CD4-positive, alpha-beta memory T cell (primary cell): ENCODE measurements at regions not wholly inside any gene's neighbourhood (a gene's known extent, or its start where the extent isn't known, plus 50 kb on each side); places are given as distances from the start of the nearest gene placed in this dataset.
A peak's percentile ranks its signal among the peaks of the same experiment; 100 is the strongest.

Experiments
- CTCF ChIA-PET: fragments of 350-600 bp; sonication (Branson Sonifier 250); formaldehyde crosslinking; loops from one replicate; lab custom pipeline; 2021; ENCODE audit warnings: inconsistent platforms; ENCODE audit not compliant: partially characterized antibody; lab: Charles Lee
- POLR2A ChIA-PET: fragments of 350-600 bp; sonication (Branson Sonifier 250); formaldehyde crosslinking; loops from one replicate; lab custom pipeline; 2021; ENCODE audit not compliant: partially characterized antibody; lab: Charles Lee
- DNase-seq, 5 donors: peaks; one replicate each; pipeline versions ENCODE4 v3.0.0 to v3.0.0-alpha.2; 2020 to 2022; ENCODE audit warnings: mixed read lengths in 1 of 5
- H3K27ac ChIP-seq: one replicate; pipeline ENCODE4 v1.7.0; 2013; ENCODE audit warnings: low read depth, low read length
- H3K27me3 ChIP-seq: 2 replicates; pipeline ENCODE4 v1.7.0; 2013; ENCODE audit warnings: mild to moderate bottlenecking, low read length, moderate library complexity; ENCODE audit not compliant: insufficient read depth
- H3K36me3 ChIP-seq: 2 replicates; pipeline ENCODE4 v1.7.0; 2013; ENCODE audit warnings: mild to moderate bottlenecking, low read length, moderate library complexity; ENCODE audit not compliant: insufficient read depth
- H3K4me1 ChIP-seq: 2 replicates; pipeline ENCODE4 v1.7.0; 2013; ENCODE audit warnings: mild to moderate bottlenecking, low read length, moderate library complexity; ENCODE audit not compliant: insufficient read depth
- H3K4me3 ChIP-seq, 2 donors: one replicate each; pipeline ENCODE4 v1.7.0; 2013; ENCODE audit warnings: low read length in 2 of 2, mild to moderate bottlenecking in 1 of 2
- H3K9me3 ChIP-seq, 2 donors: one replicate each; pipeline ENCODE4 v1.7.0; 2013; ENCODE audit warnings: low read length in 2 of 2, control low read depth in 1 of 2; ENCODE audit not compliant: control insufficient read depth in 1 of 2
- H3K27ac Mint-ChIP-seq, 7 donors: one replicate each; pipeline ENCODE4 v1.8.0; 2020 to 2021; ENCODE audit warnings: mixed read lengths in 7 of 7, mild to moderate bottlenecking in 6 of 7, inconsistent platforms in 3 of 7, moderate library complexity in 3 of 7
- H3K27me3 Mint-ChIP-seq, 2 donors: one replicate each; pipeline ENCODE4 v1.8.0; 2020 to 2021; ENCODE audit warnings: mixed read lengths in 2 of 2
- H3K36me3 Mint-ChIP-seq, 2 donors: one replicate each; pipeline ENCODE4 v1.8.0; 2020 to 2021; ENCODE audit warnings: mixed read lengths in 2 of 2, inconsistent platforms in 1 of 2, mild to moderate bottlenecking in 1 of 2
- H3K4me1 Mint-ChIP-seq, 4 donors: one replicate each; pipeline ENCODE4 v1.8.0; 2020 to 2021; ENCODE audit warnings: mixed read lengths in 4 of 4, mild to moderate bottlenecking in 1 of 4
- H3K4me3 Mint-ChIP-seq, 8 donors: one replicate each; pipeline ENCODE4 v1.8.0; 2020 to 2021; ENCODE audit warnings: mixed read lengths in 8 of 8, mild to moderate bottlenecking in 7 of 8, moderate library complexity in 6 of 8, inconsistent platforms in 3 of 8
- H3K9me3 Mint-ChIP-seq, 8 donors: one replicate each; pipeline ENCODE4 v1.8.0; 2020 to 2021; ENCODE audit warnings: mixed read lengths in 8 of 8, mild to moderate bottlenecking in 5 of 8, inconsistent platforms in 3 of 8, moderate library complexity in 1 of 8
- intact Hi-C: fragments of 100-400 bp; cut with micrococcal nuclease; formaldehyde crosslinking; loops from one replicate; pipeline ENCODE4 v1.15.1; 2023

- Mint-ChIP-seq H3K9me3 (peaks cover 0 to 22% (median 19%) of the 10 kb centered on the region in 8 donors), H3K36me3 (peaks cover 24 to 41% of the 10 kb centered on the region in 2 donors), H3K4me3 (no peak overlapping the region), H3K27ac (no peak overlapping the region), H3K27me3 (no peaks in the 10 kb centered on the region), H3K4me1 (no peaks in the 10 kb centered on the region)
- H3K4me3 ChIP-seq, result no peak overlapping the region
- no peak overlapping the region for H3K27ac ChIP-seq
- H3K4me1 ChIP-seq, result no peaks in the 10 kb centered on the region
- DNase-seq, result no peak
- intact Hi-C loops, result no loop called here
- POLR2A ChIA-PET, result no interaction called here
- H3K9me3 ChIP-seq, result no peaks in the 10 kb centered on the region
- no peaks in the 10 kb centered on the region for H3K36me3 ChIP-seq
- CTCF ChIA-PET, result no interaction called here
- no peaks in the 10 kb centered on the region for H3K27me3 ChIP-seq
Observed at GRCh38 chr13:99782669-99783068, 188.9 kb downstream of the ZIC5 start.

- ChIA-PET CTCF (no interaction called here), POLR2A (no interaction called here)
- Mint-ChIP-seq H3K4me1 (no peaks in the 10 kb centered on the region), H3K36me3 (peaks cover 30 to 52% of the 10 kb centered on the region in 2 donors), H3K9me3 (peaks cover 0 to 18% (median 13%) of the 10 kb centered on the region in 8 donors), H3K27ac (no peak overlapping the region), H3K4me3 (no peak overlapping the region), H3K27me3 (no peaks in the 10 kb centered on the region)
- H3K27me3 ChIP-seq, result no peaks in the 10 kb centered on the region
- no peaks in the 10 kb centered on the region for H3K9me3 ChIP-seq
- intact Hi-C loops, result no loop called here
- H3K27ac ChIP-seq, result no peak overlapping the region
- no peak for DNase-seq
- H3K36me3 ChIP-seq, result no peaks in the 10 kb centered on the region
- H3K4me3 ChIP-seq, result no peak overlapping the region
- no peaks in the 10 kb centered on the region for H3K4me1 ChIP-seq
Observed at GRCh38 chr13:99778500-99778899, 193.1 kb downstream of the ZIC5 start.

- Mint-ChIP-seq H3K4me3 (no peak overlapping the region), H3K4me1 (no peaks in the 10 kb centered on the region), H3K27me3 (no peaks in the 10 kb centered on the region), H3K27ac (peak overlapping the region in 2 of 7 donors; percentile 7 to 29), H3K9me3 (peaks cover 0 to 14% (median 11%) of the 10 kb centered on the region in 8 donors), H3K36me3 (peaks cover 33 to 54% of the 10 kb centered on the region in 2 donors)
- intact Hi-C loops, result no loop called here
- Histone ChIP-seq H3K27ac (no peak overlapping the region), H3K36me3 (no peaks in the 10 kb centered on the region), H3K4me1 (no peaks in the 10 kb centered on the region), H3K4me3 (no peak overlapping the region), H3K9me3 (no peaks in the 10 kb centered on the region), H3K27me3 (no peaks in the 10 kb centered on the region)
- POLR2A ChIA-PET, result no interaction called here
- no peak for DNase-seq
- CTCF ChIA-PET, result interaction anchor here (0.7 kb wide), 1 partner anchor 120 kb away, joined by 4 read pairs; no protein-coding TSS in a partner anchor
Observed at GRCh38 chr13:99777873-99778272, 193.7 kb downstream of the ZIC5 start.

- intact Hi-C loops, result no loop called here
- Histone ChIP-seq H3K4me1 (no peaks in the 10 kb centered on the region), H3K9me3 (no peaks in the 10 kb centered on the region), H3K27ac (no peak overlapping the region), H3K36me3 (no peaks in the 10 kb centered on the region), H3K27me3 (no peaks in the 10 kb centered on the region), H3K4me3 (no peak overlapping the region)
- no peak overlapping the region for H3K4me3 Mint-ChIP-seq
- H3K27me3 Mint-ChIP-seq, result no peaks in the 10 kb centered on the region
- DNase-seq, result no peak
- H3K36me3 Mint-ChIP-seq, result peaks cover 27 to 48% of the 10 kb centered on the region in 2 donors
- CTCF ChIA-PET, result interaction anchor here (1.4 kb wide), 1 partner anchor 12 kb away, joined by 3 read pairs; no protein-coding TSS in a partner anchor
- H3K4me1 Mint-ChIP-seq, result no peaks in the 10 kb centered on the region
- POLR2A ChIA-PET, result no interaction called here
- no peak overlapping the region for H3K27ac Mint-ChIP-seq
- H3K9me3 Mint-ChIP-seq, result peaks cover 0 to 2% (median 0%) of the 10 kb centered on the region in 8 donors
Observed at GRCh38 chr13:99774644-99775043, 196.9 kb downstream of the ZIC5 start.

- no peaks in the 10 kb centered on the region for H3K4me1 ChIP-seq
- Mint-ChIP-seq H3K4me3 (no peak overlapping the region), H3K27me3 (no peaks in the 10 kb centered on the region), H3K4me1 (peaks cover 0 to 2% (median 0%) of the 10 kb centered on the region in 4 donors), H3K27ac (no peak overlapping the region), H3K36me3 (peaks cover 41 to 59% of the 10 kb centered on the region in 2 donors), H3K9me3 (peaks cover 6 to 40% (median 37%) of the 10 kb centered on the region in 8 donors)
- POLR2A ChIA-PET, result no interaction called here
- no peak overlapping the region for H3K4me3 ChIP-seq
- no peak for DNase-seq
- H3K27me3 ChIP-seq, result no peaks in the 10 kb centered on the region
- H3K9me3 ChIP-seq, result peaks cover 0 to 10% of the 10 kb centered on the region in 2 donors
- CTCF ChIA-PET, result no interaction called here
- intact Hi-C loops, result no loop called here
- no peak overlapping the region for H3K27ac ChIP-seq
- no peaks in the 10 kb centered on the region for H3K36me3 ChIP-seq
Observed at GRCh38 chr13:99768986-99769385, 202.6 kb downstream of the ZIC5 start.

GRCh38 chr13:99766641-99767045 is 204.9 kb downstream of the ZIC5 start:
- Mint-ChIP-seq H3K36me3 (peaks cover 48 to 60% of the 10 kb centered on the region in 2 donors), H3K4me3 (no peak overlapping the region), H3K27me3 (no peaks in the 10 kb centered on the region), H3K27ac (no peak overlapping the region), H3K4me1 (peaks cover 0 to 2% (median 0%) of the 10 kb centered on the region in 4 donors), H3K9me3 (peaks cover 11 to 63% (median 57%) of the 10 kb centered on the region in 8 donors)
- H3K27ac ChIP-seq, result no peak overlapping the region
- H3K27me3 ChIP-seq, result no peaks in the 10 kb centered on the region
- POLR2A ChIA-PET, result no interaction called here
- intact Hi-C loops, result no loop called here
- H3K4me1 ChIP-seq, result no peaks in the 10 kb centered on the region
- DNase-seq, result no peak
- H3K4me3 ChIP-seq, result no peak overlapping the region
- peaks cover 0 to 10% of the 10 kb centered on the region in 2 donors for H3K9me3 ChIP-seq
- H3K36me3 ChIP-seq, result no peaks in the 10 kb centered on the region
- CTCF ChIA-PET, result no interaction called here

GRCh38 chr13:99765869-99766268 is 205.7 kb downstream of the ZIC5 start:
- Mint-ChIP-seq H3K4me1 (peaks cover 0 to 2% (median 0%) of the 10 kb centered on the region in 4 donors), H3K9me3 (peaks cover 11 to 70% (median 63%) of the 10 kb centered on the region in 8 donors), H3K27me3 (no peaks in the 10 kb centered on the region), H3K27ac (no peak overlapping the region), H3K36me3 (peaks cover 51 to 59% of the 10 kb centered on the region in 2 donors), H3K4me3 (no peak overlapping the region)
- no peak for DNase-seq
- no peak overlapping the region for H3K4me3 ChIP-seq
- intact Hi-C loops, result no loop called here
- no peaks in the 10 kb centered on the region for H3K27me3 ChIP-seq
- POLR2A ChIA-PET, result no interaction called here
- H3K36me3 ChIP-seq, result no peaks in the 10 kb centered on the region
- H3K27ac ChIP-seq, result no peak overlapping the region
- H3K4me1 ChIP-seq, result no peaks in the 10 kb centered on the region
- peaks cover 0 to 15% of the 10 kb centered on the region in 2 donors for H3K9me3 ChIP-seq
- CTCF ChIA-PET, result no interaction called here
